IMR-90 (cell line): ENCODE measurements at regions not wholly inside any gene's neighbourhood (a gene's known extent, or its start where the extent isn't known, plus 50 kb on each side); places are given as distances from the start of the nearest gene placed in this dataset.

Experiments
- ATAC-seq: fragments of 200-7000 bp; cut with Tn5 transposase; 2 replicates; pipeline ENCODE4 v1.9.1; 2020; ENCODE audit warnings: low read depth, mild to moderate bottlenecking, moderate library complexity
- BruUV-seq: library from RNA; stranded (reverse); fragments of 400-500 nt; replicated peaks from 2 replicates; lab custom pipeline; 2021; lab: Mats Ljungman, UMichigan
- CTCF ChIA-PET: fragments of 300-600 bp; formaldehyde crosslinking; extraction: SDS; loops from one replicate; lab custom pipeline; 2021; ENCODE audit warnings: antibody characterized with exemption; lab: Yijun Ruan, JAX
- POLR2A ChIA-PET: fragments of 300-600 bp; sonication (Branson Sonifier 250); formaldehyde crosslinking; loops from one replicate; lab custom pipeline; 2022; ENCODE audit warnings: antibody characterized with exemption; ENCODE audit not compliant: unreplicated experiment; lab: Charles Lee
- DNase-seq: peaks from one replicate; pipeline ENCODE4 v3.0.0; 2013
- H2AFZ ChIP-seq: replicated peaks from 2 replicates; pipeline ENCODE3; 2013; ENCODE audit warnings: low read length, mild to moderate bottlenecking; ENCODE audit not compliant: poor library complexity
- H2AK5ac ChIP-seq: 2 replicates; pipeline ENCODE4 v1.6.1; 2013; ENCODE audit warnings: low read depth, low read length, inconsistent platforms
- H2AK9ac ChIP-seq: replicated peaks from 2 replicates; pipeline ENCODE3; 2013; ENCODE audit warnings: mild to moderate bottlenecking, low read depth, low read length, moderate library complexity; ENCODE audit not compliant: poor library complexity
- H2BK120ac ChIP-seq: 2 replicates; pipeline ENCODE4 v1.6.1; 2013; ENCODE audit warnings: low read depth, low read length, inconsistent platforms
- H2BK15ac ChIP-seq: 3 replicates; pipeline ENCODE4 v1.6.1; 2013; ENCODE audit warnings: low read depth, low read length, inconsistent platforms
- H2BK20ac ChIP-seq: 2 replicates; pipeline ENCODE4 v1.6.1; 2013; ENCODE audit warnings: low read depth, mild to moderate bottlenecking, inconsistent platforms, low read length, moderate library complexity
- H2BK5ac ChIP-seq: 2 replicates; pipeline ENCODE4 v1.6.1; 2013; ENCODE audit warnings: mild to moderate bottlenecking, low read depth, low read length, inconsistent platforms; ENCODE audit not compliant: poor library complexity, severe bottlenecking
- H3K14ac ChIP-seq: replicated peaks from 2 replicates; pipeline ENCODE4 v1.6.1; 2013; ENCODE audit warnings: low read depth, low read length, inconsistent platforms
- H3K18ac ChIP-seq: 2 replicates; pipeline ENCODE4 v1.6.1; 2013; ENCODE audit warnings: low read depth, low read length, control low read depth
- H3K23ac ChIP-seq: 2 replicates; pipeline ENCODE4 v1.6.1; 2013; ENCODE audit warnings: low read depth, low read length, inconsistent platforms
- H3K27ac ChIP-seq: 2 replicates; pipeline ENCODE4 v1.5.1; 2013; ENCODE audit warnings: mild to moderate bottlenecking, control low read depth, low read length; ENCODE audit not compliant: insufficient read depth
- H3K27me3 ChIP-seq: 2 replicates; pipeline ENCODE4 v1.6.1; 2013; ENCODE audit warnings: low read length; ENCODE audit not compliant: control insufficient read depth, insufficient read depth
- H3K36me3 ChIP-seq: 2 replicates; pipeline ENCODE4 v1.6.1; 2013; ENCODE audit warnings: low read length, mixed read lengths; ENCODE audit not compliant: control insufficient read depth, insufficient read depth
- H3K4ac ChIP-seq: 2 replicates; pipeline ENCODE4 v1.6.1; 2013; ENCODE audit warnings: low read depth, low read length, inconsistent platforms
- H3K4me1 ChIP-seq: 2 replicates; pipeline ENCODE4 v1.6.1; 2013; ENCODE audit warnings: low read length, mixed read lengths; ENCODE audit not compliant: control insufficient read depth, insufficient read depth
- H3K4me2 ChIP-seq: 2 replicates; pipeline ENCODE4 v1.6.1; 2013; ENCODE audit warnings: low read depth, mild to moderate bottlenecking, control low read depth, low read length, moderate library complexity
- H3K4me3 ChIP-seq: 2 replicates; pipeline ENCODE4 v1.5.1; 2013; ENCODE audit warnings: low read depth, mild to moderate bottlenecking, control low read depth, low read length, moderate library complexity; ENCODE audit not compliant: insufficient read depth
- H3K56ac ChIP-seq: 2 replicates; pipeline ENCODE4 v1.6.1; 2013; ENCODE audit warnings: low read length, inconsistent platforms; ENCODE audit not compliant: insufficient read depth; ENCODE audit errors: extremely low read depth
- H3K79me1 ChIP-seq, 2 experiments: 2 replicates each; pipeline ENCODE4 v1.6.1; 2013; ENCODE audit warnings: low read length in 2 of 2, inconsistent platforms in 1 of 2, low read depth in 1 of 2
- H3K9ac ChIP-seq: 2 replicates; pipeline ENCODE4 v1.6.1; 2013; ENCODE audit warnings: low read depth, low read length, control low read depth
- H3K9me1 ChIP-seq: 2 replicates; pipeline ENCODE4 v1.6.1; 2013; ENCODE audit warnings: low read length, inconsistent platforms; ENCODE audit not compliant: insufficient read depth
- H3K9me3 ChIP-seq: 2 replicates; pipeline ENCODE4 v1.6.1; 2013; ENCODE audit warnings: low read length; ENCODE audit not compliant: control insufficient read depth, insufficient read depth
- H4K20me1 ChIP-seq: 2 replicates; pipeline ENCODE4 v1.6.1; 2013; ENCODE audit warnings: low read length, inconsistent platforms; ENCODE audit not compliant: insufficient read depth
- H4K5ac ChIP-seq: 2 replicates; pipeline ENCODE4 v1.6.1; 2013; ENCODE audit warnings: mild to moderate bottlenecking, low read depth, low read length, control low read depth
- H4K8ac ChIP-seq, 2 experiments: 2 replicates each; pipeline ENCODE4 v1.6.1; 2013; ENCODE audit warnings: low read depth in 2 of 2, low read length in 2 of 2, control low read depth in 1 of 2, inconsistent platforms in 1 of 2
- H4K91ac ChIP-seq: 2 replicates; pipeline ENCODE4 v1.6.1; 2013; ENCODE audit warnings: low read depth, low read length, inconsistent platforms; ENCODE audit not compliant: insufficient read depth
- CEBPB ChIP-seq: IDR thresholded peaks from 2 replicates; pipeline ENCODE4 v1.6.1; 2012; ENCODE audit warnings: low read depth, low read length, improper control_type of control experiment
- CHD1 ChIP-seq: IDR thresholded peaks from 2 replicates; pipeline ENCODE4 v1.6.1; 2012; ENCODE audit warnings: low read depth, low read length, improper control_type of control experiment
- MAFK ChIP-seq: IDR thresholded peaks from 2 replicates; pipeline ENCODE4 v1.6.1; 2012; ENCODE audit warnings: low read depth, low read length, improper control_type of control experiment
- MAZ ChIP-seq: IDR thresholded peaks from 2 replicates; pipeline ENCODE4 v1.6.1; 2012; ENCODE audit warnings: low read depth, mild to moderate bottlenecking, low read length, improper control_type of control experiment, moderate library complexity, borderline replicate concordance
- MXI1 ChIP-seq: IDR thresholded peaks from 2 replicates; pipeline ENCODE4 v1.6.1; 2012; ENCODE audit warnings: low read depth, mild to moderate bottlenecking, low read length, moderate library complexity, borderline replicate concordance
- NFE2L2 ChIP-seq: fragments of 150-350 bp; IDR thresholded peaks from 2 replicates; pipeline ENCODE4 v1.6.1; 2016; ENCODE audit warnings: low read depth, mild to moderate bottlenecking, low read length
- POLR2A ChIP-seq: IDR thresholded peaks from 2 replicates; pipeline ENCODE4 v1.6.1; 2012; ENCODE audit warnings: mild to moderate bottlenecking, low read depth, low read length
- RCOR1 ChIP-seq: IDR thresholded peaks from 2 replicates; pipeline ENCODE4 v1.6.1; 2012; ENCODE audit warnings: mild to moderate bottlenecking, low read length, improper control_type of control experiment; ENCODE audit not compliant: insufficient replicate concordance
- RFX5 ChIP-seq: IDR thresholded peaks from 2 replicates; pipeline ENCODE4 v1.8.0; 2012; ENCODE audit warnings: low read depth, mild to moderate bottlenecking, low read length, moderate library complexity
- SMC3 ChIP-seq: fragments of 150-350 bp; IDR thresholded peaks from 2 replicates; pipeline ENCODE4 v1.6.1; 2016; ENCODE audit warnings: low read depth, mild to moderate bottlenecking, antibody characterized with exemption, low read length, moderate library complexity
- WGBS, 2 experiments: methylation state at CpG; one replicate each; pipeline versions ENCODE4 v1.1.5 to v1.1.7; 2013; ENCODE audit warnings: missing lambda C conversion rate in 2 of 2; ENCODE audit not compliant: insufficient read length in 1 of 2; ENCODE audit errors: extremely low coverage in 2 of 2; 5-methylcytosine and 5-hydroxymethylcytosine counted together
- dilution Hi-C: fragments of 300-500 bp; cut with HindIII; formaldehyde crosslinking; loops from one replicate; pipeline ENCODE4 v1.14.3; 2018; ENCODE audit warnings: low sequenced_read_pairs; ENCODE audit not compliant: unreplicated experiment
- in situ Hi-C: fragments of 300-500 bp; cut with MboI; formaldehyde crosslinking; loops from 3 replicates; pipeline ENCODE4 v1.14.3; 2019; ENCODE audit warnings: low sequenced_read_pairs, inconsistent platforms, mixed read lengths
- intact Hi-C: fragments of 100-400 bp; cut with micrococcal nuclease; formaldehyde crosslinking; loops from 2 replicates; pipeline ENCODE4 v1.10.0; 2022
- TF ChIP-seq, protein P1 (sequence below): fragments of 150-350 bp; IDR thresholded peaks from 2 replicates; pipeline ENCODE4 v1.6.1; 2017; ENCODE audit warnings: mild to moderate bottlenecking, antibody characterized with exemption, low read length, low read depth
- TF ChIP-seq, protein P2 (sequence below): fragments of 150-350 bp; IDR thresholded peaks from 2 replicates; pipeline ENCODE4 v1.6.1; 2016; ENCODE audit warnings: low read depth, mild to moderate bottlenecking, low read length, moderate library complexity, borderline replicate concordance

DNA sequence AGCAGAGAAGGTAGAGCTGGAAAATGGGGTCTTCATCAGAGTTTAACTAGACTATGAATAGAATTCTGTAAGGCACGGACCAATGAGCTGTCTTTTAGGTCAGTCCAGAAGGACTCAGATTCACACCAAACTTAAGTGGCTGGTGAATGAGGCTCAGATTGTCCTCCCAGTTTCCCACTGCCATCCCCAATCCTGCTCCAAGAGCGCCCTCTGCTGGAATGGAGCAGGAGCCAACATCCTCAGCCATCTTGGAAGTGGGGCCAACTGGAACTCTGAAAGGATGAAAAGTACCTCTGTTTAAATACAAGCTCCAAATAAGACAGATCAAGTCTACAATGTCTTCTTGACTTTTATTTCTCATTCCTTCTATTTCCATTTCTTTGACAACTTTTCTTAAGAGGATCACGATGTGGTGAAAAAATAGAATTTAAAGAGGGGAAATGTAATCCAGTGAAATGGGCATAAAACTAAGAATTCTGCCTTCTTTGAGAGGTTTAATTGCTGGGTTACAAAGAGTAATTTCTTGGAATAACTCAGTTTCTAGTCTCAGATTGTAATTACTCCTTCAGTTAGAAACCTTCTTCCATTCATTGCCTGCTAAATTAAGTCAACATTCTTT is 217.1 kb upstream of the TPRG1 start (continued):
- TF ChIP-seq, protein P1, sequence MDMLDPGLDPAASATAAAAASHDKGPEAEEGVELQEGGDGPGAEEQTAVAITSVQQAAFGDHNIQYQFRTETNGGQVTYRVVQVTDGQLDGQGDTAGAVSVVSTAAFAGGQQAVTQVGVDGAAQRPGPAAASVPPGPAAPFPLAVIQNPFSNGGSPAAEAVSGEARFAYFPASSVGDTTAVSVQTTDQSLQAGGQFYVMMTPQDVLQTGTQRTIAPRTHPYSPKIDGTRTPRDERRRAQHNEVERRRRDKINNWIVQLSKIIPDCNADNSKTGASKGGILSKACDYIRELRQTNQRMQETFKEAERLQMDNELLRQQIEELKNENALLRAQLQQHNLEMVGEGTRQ: no peak

DNA sequence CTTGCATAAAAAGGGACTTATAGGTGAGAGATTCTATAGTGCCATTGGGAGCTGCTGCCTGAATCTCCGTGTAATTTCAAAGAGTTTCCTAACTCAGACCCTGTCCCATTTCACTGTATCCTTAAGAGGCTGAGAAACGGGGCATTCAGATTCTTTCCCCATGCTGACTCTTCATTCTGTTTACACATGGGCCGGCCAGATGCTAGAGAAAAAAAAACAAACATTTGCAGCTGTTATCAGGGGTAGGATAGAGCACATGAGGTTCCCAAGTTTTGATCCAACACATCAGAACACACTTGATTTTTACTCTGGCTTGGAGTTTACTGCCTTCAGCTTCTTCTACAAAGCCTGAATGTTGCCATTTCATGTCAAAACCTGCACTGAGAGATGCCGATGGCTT is 215.9 kb upstream of the TPRG1 start:
- in situ Hi-C loops: loop anchor here (10.0 to 25.0 kb wide), 4 partner anchors 451 to 919 kb away; no protein-coding TSS in a partner anchor
- intact Hi-C loops: loop anchor here (1.0 to 10.0 kb wide), 5 partner anchors 192 to 801 kb away; partner anchors contain the start of gene LPP
- H3K79me1 ChIP-seq: peaks cover 4 to 14% of the 10 kb centered on the region in 2 experiments; a peak in 3 of 4 replicates

More for the DNA sequence above, 215.9 kb upstream of the TPRG1 start:
- peak overlapping the region; percentile 88 for H3K14ac ChIP-seq
- no TSS peak for BruUV-seq
- ChIA-PET CTCF (interaction anchor here (0.6 to 8.2 kb wide), 10 partner anchors 12 to 1665 kb away, joined by 3 to 96 read pairs (median 4); no protein-coding TSS in a partner anchor), POLR2A (no interaction called here)
- H2BK20ac ChIP-seq: peak overlapping the region; percentile 53
- H3K18ac ChIP-seq: peak overlapping the region; percentile 97
- peaks cover 10% of the 10 kb centered on the region for H3K4me1 ChIP-seq
- H2AK5ac ChIP-seq: peak overlapping the region; percentile 63; the same call in 1 of the 2 replicates
- peaks cover 13% of the 10 kb centered on the region for H3K9me1 ChIP-seq
- H3K9ac ChIP-seq: 0 out of 2 replicates have a peak overlapping the region, but pooled peaks have one; percentile 33
- peak overlapping the region; percentile 34 for H2BK5ac ChIP-seq
- dilution Hi-C loops: loop anchor here (10.0 kb wide), 1 partner anchor 1211 kb away; the partner anchor contains the start of gene BCL6
- no peaks in the 10 kb centered on the region for H3K27me3 ChIP-seq
- no peaks in the 10 kb centered on the region for H3K36me3 ChIP-seq
- H2BK120ac ChIP-seq: peak overlapping the region; percentile 82
- H2AFZ ChIP-seq: no peak overlapping the region
- H4K8ac ChIP-seq: peak overlapping the region in 1 of 2 experiments; percentile 52; a peak in 1 of 4 replicates
- H2BK15ac ChIP-seq: peak overlapping the region; percentile 27; the same call in 2 of the 3 replicates
- 100% methylated on average over 1 of the region's 4 CpGs; no CpG with 5 or more reads in 1 of the 2 experiments for WGBS, 2 experiments
- DNase-seq (peak; percentile 78), ATAC-seq (peak; percentile 68)
- H3K4ac ChIP-seq: peak overlapping the region; percentile 67
- H3K23ac ChIP-seq: peak overlapping the region; percentile 54
- TF ChIP-seq SMC3 (no peak), CEBPB (no peak), POLR2A (no peak), MAZ (no peak), CHD1 (no peak), NFE2L2 (no peak), MXI1 (no peak), RCOR1 (no peak), MAFK (no peak), RFX5 (no peak)
- TF ChIP-seq, protein P2, sequence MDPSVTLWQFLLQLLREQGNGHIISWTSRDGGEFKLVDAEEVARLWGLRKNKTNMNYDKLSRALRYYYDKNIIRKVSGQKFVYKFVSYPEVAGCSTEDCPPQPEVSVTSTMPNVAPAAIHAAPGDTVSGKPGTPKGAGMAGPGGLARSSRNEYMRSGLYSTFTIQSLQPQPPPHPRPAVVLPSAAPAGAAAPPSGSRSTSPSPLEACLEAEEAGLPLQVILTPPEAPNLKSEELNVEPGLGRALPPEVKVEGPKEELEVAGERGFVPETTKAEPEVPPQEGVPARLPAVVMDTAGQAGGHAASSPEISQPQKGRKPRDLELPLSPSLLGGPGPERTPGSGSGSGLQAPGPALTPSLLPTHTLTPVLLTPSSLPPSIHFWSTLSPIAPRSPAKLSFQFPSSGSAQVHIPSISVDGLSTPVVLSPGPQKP: no peak
- TF ChIP-seq, protein P1: no peak
- H3K9me3 ChIP-seq: no peaks in the 10 kb centered on the region
- no peak overlapping the region for H2AK9ac ChIP-seq
- no peak overlapping the region for H3K4me3 ChIP-seq
- peak overlapping the region; percentile 79; the same call in 1 of the 2 replicates for H4K5ac ChIP-seq
- no peak overlapping the region for H3K56ac ChIP-seq
- no peaks in the 10 kb centered on the region for H4K20me1 ChIP-seq
- peak overlapping the region; percentile 81; the same call in 1 of the 2 replicates for H3K27ac ChIP-seq
- peak overlapping the region; percentile 92 for H3K4me2 ChIP-seq
- no peak overlapping the region for H4K91ac ChIP-seq
